ENCODE measurements at regions not wholly inside any gene's neighbourhood (a gene's known extent, or its start where the extent isn't known, plus 50 kb on each side); places are given as distances from the start of the nearest gene placed in this dataset.
A peak's percentile ranks its signal among the peaks of the same experiment; 100 is the strongest.

- in situ Hi-C loops (cut with MboI) (no loop called here), intact Hi-C loops (cut with micrococcal nuclease) (no loop called here)
- H3K27ac ChIP-seq (ENCODE audit: extremely low read depth, low read depth, low read length) = no peak overlapping the region
- DNase-seq (ENCODE audit: extremely low read depth in 1 of 4, low spot score in 3 of 4) (no peak), ATAC-seq (no peak), FAIRE-seq (no peak)
- H3K36me3 ChIP-seq (ENCODE audit: control insufficient read depth, insufficient read depth, low read length) = no peaks in the 10 kb centered on the region
- CTCF ChIA-PET (ENCODE audit: low intra/inter-chr PET ratio) = no interaction called here
- H3K9me1 ChIP-seq (ENCODE audit: control insufficient read depth, insufficient read depth, low read length) = no peaks in the 10 kb centered on the region
- BruUV-seq (replicated peaks) = no TSS peak
- no peak overlapping the region for H3K9ac ChIP-seq (ENCODE audit: insufficient read depth in 1 of 2, low read depth in 2 of 2, low read length in 2 of 2)
- H3K4me3 ChIP-seq = no peak overlapping the region
- 0% methylated on average over 10 of the region's 10 CpGs for WGBS (ENCODE audit: insufficient coverage, low coverage, missing lambda C conversion rate)
- peaks cover 0 to 40% of the 10 kb centered on the region in 2 experiments; a peak in 3 of 5 replicates for H3K27me3 ChIP-seq (ENCODE audit: control insufficient read depth in 2 of 2, insufficient read depth in 2 of 2, low read length in 2 of 2)
- H3K9me3 ChIP-seq (replicated peaks; ENCODE audit: control insufficient read depth, insufficient read depth, low read depth, low read length) = no peaks in the 10 kb centered on the region
- no peaks in the 10 kb centered on the region for H4K20me1 ChIP-seq (replicated peaks; ENCODE audit: control insufficient read depth, insufficient read depth, low read length)
- POLR2A ChIA-PET = interaction anchor here (0.7 kb wide), 1 partner anchor 308 kb away, joined by 3 read pairs; no protein-coding TSS in a partner anchor
- no peak overlapping the region for H3K4me2 ChIP-seq (ENCODE audit: insufficient read depth, low read length)
- no peaks in the 10 kb centered on the region for H3K79me2 ChIP-seq (ENCODE audit: control insufficient read depth, insufficient read depth, low read length)
- no peaks in the 10 kb centered on the region for H3K4me1 ChIP-seq (replicated peaks in 1 of 2; ENCODE audit: control insufficient read depth in 2 of 2, insufficient read depth in 2 of 2, low read length in 2 of 2)
- no peak for TF ChIP-seq EGR1 (conservative IDR thresholded peaks at IDR 0.05)
- H2AFZ ChIP-seq (ENCODE audit: low read depth, low read length) = no peak overlapping the region
Observed at GRCh38 chr15:70503798-70504298, 259.5 kb downstream of the UACA start.

- Histone ChIP-seq H2AFZ (ENCODE audit: low read depth, low read length) (no peak overlapping the region), H3K9me3 (replicated peaks; ENCODE audit: control insufficient read depth, insufficient read depth, low read depth, low read length) (no peaks in the 10 kb centered on the region), H3K9ac (ENCODE audit: insufficient read depth in 1 of 2, low read depth in 2 of 2, low read length in 2 of 2) (no peak overlapping the region), H3K4me3 (no peak overlapping the region), H3K9me1 (ENCODE audit: control insufficient read depth, insufficient read depth, low read length) (no peaks in the 10 kb centered on the region), H3K79me2 (ENCODE audit: control insufficient read depth, insufficient read depth, low read length) (no peaks in the 10 kb centered on the region), H3K4me2 (ENCODE audit: insufficient read depth, low read length) (no peak overlapping the region), H3K4me1 (replicated peaks in 1 of 2; ENCODE audit: control insufficient read depth in 2 of 2, insufficient read depth in 2 of 2, low read length in 2 of 2) (no peaks in the 10 kb centered on the region), H3K27ac (ENCODE audit: extremely low read depth, low read depth, low read length) (no peak overlapping the region), H3K27me3 (ENCODE audit: control insufficient read depth in 2 of 2, insufficient read depth in 2 of 2, low read length in 2 of 2) (peaks cover 0 to 45% of the 10 kb centered on the region in 2 experiments; a peak in 3 of 5 replicates), H3K36me3 (ENCODE audit: control insufficient read depth, insufficient read depth, low read length) (no peaks in the 10 kb centered on the region), H4K20me1 (replicated peaks; ENCODE audit: control insufficient read depth, insufficient read depth, low read length) (no peaks in the 10 kb centered on the region; the same call in 1 of the 2 replicates)
- CTCF ChIA-PET (ENCODE audit: low intra/inter-chr PET ratio) = no interaction called here
- no TSS peak for BruUV-seq (replicated peaks)
- POLR2A ChIA-PET = interaction anchor here (0.6 to 0.7 kb wide), 2 partner anchors 309 to 406 kb away, joined by 3 to 5 read pairs; partner anchors contain the start of gene TLE3
- TF ChIP-seq SNIP1 (IDR thresholded peaks at IDR 0.05; ENCODE audit: low read depth) = no peak
- no peak for TF ChIP-seq SIN3B (IDR thresholded peaks at IDR 0.05; ENCODE audit: low read depth)
- TF ChIP-seq ZNF551 (CRISPR knock-in tag; IDR thresholded peaks at IDR 0.05) = no peak
- TF ChIP-seq NFIC (IDR thresholded peaks at IDR 0.05) = 0 out of 2 replicates have a peak, but pooled peaks have one; percentile 20
- WGBS (ENCODE audit: insufficient coverage, low coverage, missing lambda C conversion rate) = 2% methylated on average over 8 of the region's 8 CpGs
- intact Hi-C loops (cut with micrococcal nuclease) = no loop called here
- DNase-seq (ENCODE audit: extremely low read depth in 1 of 4, low spot score in 3 of 4) (no peak), ATAC-seq (no peak), FAIRE-seq (no peak)
- in situ Hi-C loops (cut with MboI) = no loop called here
Observed at GRCh38 chr15:70503073-70503745, 260.1 kb downstream of the UACA start.
